ENCODE measurements at regions not wholly inside any gene's neighbourhood (a gene's known extent, or its start where the extent isn't known, plus 50 kb on each side); places are given as distances from the start of the nearest gene placed in this dataset.

GRCh38 chr16:59683709-59684108 lies 949.6 kb upstream of the GOT2 start:
- BruUV-seq (replicated peaks): no TSS peak
- TF ChIP-seq SIN3A (IDR thresholded peaks at IDR 0.05; ENCODE audit: borderline replicate concordance, insufficient read depth, low read depth, low read length) (no peak), TCF7L2 (IDR thresholded peaks at IDR 0.05; ENCODE audit: low read depth, low read length) (no peak)
- ATAC-seq (no peak), DNase-seq (ENCODE audit: low read depth, low spot score) (no peak)
- in situ Hi-C loops (cut with HindIII; ENCODE audit: low pct_unique_long_range_greater_than_20kb, low sequenced_read_pairs): no loop called here
- intact Hi-C loops (cut with micrococcal nuclease; ENCODE audit: unreplicated experiment): no loop called here
- CTCF ChIA-PET: no interaction called here
- POLR2A ChIA-PET: no interaction called here
- H3K27me3 ChIP-seq (ENCODE audit: control insufficient read depth, insufficient read depth, low read length): no peaks in the 10 kb centered on the region
- no peaks in the 10 kb centered on the region for H3K4me1 ChIP-seq (ENCODE audit: control insufficient read depth, insufficient read depth, low read length)
- H3K36me3 ChIP-seq (ENCODE audit: control insufficient read depth, insufficient read depth, low read length): no peaks in the 10 kb centered on the region
- no peak overlapping the region for H3K27ac ChIP-seq (ENCODE audit: low read length)
- no peak overlapping the region for H3K4me3 ChIP-seq (ENCODE audit: low read depth in 2 of 2, low read length in 2 of 2)
- no peaks in the 10 kb centered on the region for H3K9me3 ChIP-seq (ENCODE audit: control insufficient read depth, insufficient read depth, low read depth, low read length)

DNA sequence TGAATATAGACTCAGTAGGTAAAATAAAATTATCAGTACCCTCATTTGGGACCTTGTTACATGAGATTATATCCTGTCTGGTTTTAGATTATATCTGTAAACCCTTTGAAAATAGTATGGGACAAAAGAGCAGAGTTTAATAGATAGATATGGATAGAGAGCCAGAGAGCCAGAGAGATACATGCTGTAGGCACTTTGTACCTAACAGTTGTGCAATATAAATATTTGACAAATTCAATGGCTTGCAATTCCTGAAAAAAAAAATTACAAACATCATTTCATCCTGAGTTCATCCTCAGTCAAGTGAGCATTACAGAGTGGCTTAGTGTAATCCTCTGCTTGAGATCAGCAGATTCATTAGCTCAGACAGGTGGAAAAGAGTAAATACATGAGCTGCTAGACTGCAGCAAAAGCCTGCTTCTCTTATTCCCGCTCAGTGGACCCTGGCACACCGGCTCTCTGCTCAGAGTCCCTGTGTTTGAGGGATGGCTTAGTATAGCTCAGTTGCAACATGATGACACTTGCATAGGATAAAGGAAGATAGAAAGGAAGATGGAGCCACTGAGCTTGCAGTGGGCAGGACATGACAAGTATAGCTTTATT lies 931.6 kb upstream of the GOT2 start:
- no peak for TF ChIP-seq TCF7L2 (IDR thresholded peaks at IDR 0.05; ENCODE audit: low read depth, low read length)
- no peak for TF ChIP-seq POLR2AphosphoS5 (IDR thresholded peaks at IDR 0.05; ENCODE audit: low read depth, low read length)
- Histone ChIP-seq H3K36me3 (ENCODE audit: control insufficient read depth, insufficient read depth, low read length) (no peaks in the 10 kb centered on the region), H3K27me3 (ENCODE audit: control insufficient read depth, insufficient read depth, low read length) (no peaks in the 10 kb centered on the region), H3K4me1 (ENCODE audit: control insufficient read depth, insufficient read depth, low read length) (no peaks in the 10 kb centered on the region), H3K27ac (ENCODE audit: low read length) (no peak overlapping the region), H3K4me3 (ENCODE audit: low read depth in 2 of 2, low read length in 2 of 2) (no peak overlapping the region), H3K9me3 (ENCODE audit: control insufficient read depth, insufficient read depth, low read depth, low read length) (no peaks in the 10 kb centered on the region)
- ATAC-seq (no peak), DNase-seq (ENCODE audit: low read depth, low spot score) (no peak)
- intact Hi-C loops (cut with micrococcal nuclease; ENCODE audit: unreplicated experiment) (no loop called here), in situ Hi-C loops (cut with HindIII; ENCODE audit: low pct_unique_long_range_greater_than_20kb, low sequenced_read_pairs) (no loop called here)
- ChIA-PET POLR2A (interaction anchor here (0.6 kb wide), 1 partner anchor 240 kb away, joined by 3 read pairs; no protein-coding TSS in a partner anchor), CTCF (no interaction called here)
- no TSS peak for BruUV-seq (replicated peaks)

- ATAC-seq: no peak
- ChIA-PET POLR2A (no interaction called here), CTCF (no interaction called here)
- Histone ChIP-seq H3K36me3 (ENCODE audit: control insufficient read depth, insufficient read depth, low read length) (no peaks in the 10 kb centered on the region), H3K27me3 (ENCODE audit: control insufficient read depth, insufficient read depth, low read length) (no peaks in the 10 kb centered on the region), H3K27ac (ENCODE audit: low read length) (no peak overlapping the region), H3K9me3 (ENCODE audit: control insufficient read depth, insufficient read depth, low read depth, low read length) (no peaks in the 10 kb centered on the region), H3K4me1 (ENCODE audit: control insufficient read depth, insufficient read depth, low read length) (no peaks in the 10 kb centered on the region), H3K4me3 (ENCODE audit: low read depth in 2 of 2, low read length in 2 of 2) (no peak overlapping the region)
- in situ Hi-C loops (cut with HindIII; ENCODE audit: low pct_unique_long_range_greater_than_20kb, low sequenced_read_pairs): no loop called here
- BruUV-seq (replicated peaks): no TSS peak
- TF ChIP-seq SIN3A (IDR thresholded peaks at IDR 0.05; ENCODE audit: borderline replicate concordance, insufficient read depth, low read depth, low read length) (no peak), POLR2AphosphoS5 (IDR thresholded peaks at IDR 0.05; ENCODE audit: low read depth, low read length) (no peak), REST (IDR thresholded peaks at IDR 0.05; ENCODE audit: insufficient read depth in 1 of 2, low read depth in 2 of 2, low read length in 1 of 2) (no peak), CTCF (IDR thresholded peaks at IDR 0.05) (no peak), TCF7L2 (IDR thresholded peaks at IDR 0.05; ENCODE audit: low read depth, low read length) (no peak)
- intact Hi-C loops (cut with micrococcal nuclease; ENCODE audit: unreplicated experiment): no loop called here
- no peak for DNase-seq (ENCODE audit: low read depth, low spot score)
Observed at GRCh38 chr16:59658572-59658971, 924.5 kb upstream of the GOT2 start.

Data from Panc1 (cell line).